PC-3 (cell line): ENCODE measurements at regions not wholly inside any gene's neighbourhood (a gene's known extent, or its start where the extent isn't known, plus 50 kb on each side); places are given as distances from the start of the nearest gene placed in this dataset.

Source experiments
- ATAC-seq: fragments of 200-7000 bp; cut with Tn5 transposase; 2 replicates; pipeline ENCODE4 v1.9.1; 2020; ENCODE audit warnings: mild to moderate bottlenecking, moderate library complexity
- BruUV-seq: library from RNA; stranded (reverse); fragments of 400-500 nt; replicated peaks from 2 replicates; lab custom pipeline; 2021; lab: Mats Ljungman, UMichigan
- CTCF ChIA-PET: fragments of 300-600 bp; sonication (Branson Sonifier 250); formaldehyde crosslinking; loops from one replicate; lab custom pipeline; 2022; ENCODE audit warnings: antibody characterized with exemption; lab: Charles Lee
- POLR2A ChIA-PET: fragments of 300-600 bp; sonication (Branson Sonifier 250); formaldehyde crosslinking; loops from one replicate; lab custom pipeline; 2022; ENCODE audit warnings: antibody characterized with exemption; ENCODE audit not compliant: unreplicated experiment; lab: Charles Lee
- DNase-seq: peaks from one replicate; pipeline ENCODE4 v3.0.0-alpha.2; 2015
- H2AFZ ChIP-seq: fragments of 300-600 bp; sonication (generic); 2 replicates; pipeline ENCODE4 v1.6.0; 2016; ENCODE audit warnings: antibody characterized with exemption, low read length
- H3F3A ChIP-seq: fragments of 300-600 bp; sonication (generic); one replicate; pipeline ENCODE4 v1.6.0; 2017; ENCODE audit warnings: antibody characterized with exemption, low read length, control low read depth, mild to moderate bottlenecking; ENCODE audit not compliant: unreplicated experiment
- H3K27ac ChIP-seq: fragments of 300-600 bp; sonication (generic); 2 replicates; pipeline ENCODE4 v1.5.1; 2016; ENCODE audit warnings: mild to moderate bottlenecking, low read length
- H3K27me3 ChIP-seq: fragments of 300-600 bp; sonication (generic); 2 replicates; pipeline ENCODE4 v1.6.1; 2016; ENCODE audit warnings: low read length, mixed read lengths
- H3K36me3 ChIP-seq: fragments of 300-600 bp; sonication (generic); 2 replicates; pipeline ENCODE4 v1.6.1; 2016; ENCODE audit warnings: low read depth, mixed run types, low read length, mixed read lengths
- H3K4me1 ChIP-seq: fragments of 300-600 bp; sonication (generic); 2 replicates; pipeline ENCODE4 v1.5.1; 2016; ENCODE audit warnings: low read length; ENCODE audit not compliant: insufficient read depth
- H3K4me2 ChIP-seq: fragments of 300-600 bp; sonication (generic); 2 replicates; pipeline ENCODE4 v1.6.0; 2016; ENCODE audit warnings: low read length
- H3K4me3 ChIP-seq: fragments of 300-600 bp; sonication (generic); 2 replicates; pipeline ENCODE4 v1.5.1; 2016; ENCODE audit warnings: mild to moderate bottlenecking, low read length, mixed read lengths
- H3K79me2 ChIP-seq: fragments of 300-600 bp; sonication (generic); 2 replicates; pipeline ENCODE4 v1.6.1; 2017; ENCODE audit warnings: low read length, mixed read lengths
- H3K9ac ChIP-seq: fragments of 300-600 bp; sonication (generic); 2 replicates; pipeline ENCODE4 v1.6.0; 2016; ENCODE audit warnings: mild to moderate bottlenecking, low read length
- H3K9me2 ChIP-seq: fragments of 300-600 bp; sonication (generic); replicated peaks from 2 replicates; pipeline ENCODE4 v1.6.1; 2016; ENCODE audit warnings: mixed run types, low read length, mixed read lengths
- H3K9me3 ChIP-seq: fragments of 300-600 bp; sonication (generic); 2 replicates; pipeline ENCODE4 v1.6.1; 2016; ENCODE audit warnings: low read length, mixed read lengths
- H4K20me1 ChIP-seq: fragments of 300-600 bp; sonication (generic); 2 replicates; pipeline ENCODE4 v1.6.1; 2016; ENCODE audit warnings: low read length, mixed read lengths
- EZH2 ChIP-seq: fragments of 300-600 bp; sonication (generic); IDR thresholded peaks from one replicate; pipeline ENCODE4 v1.6.1; 2017; ENCODE audit warnings: antibody characterized with exemption, mild to moderate bottlenecking, low read length; ENCODE audit not compliant: unreplicated experiment
- EZH2phosphoT487 ChIP-seq: fragments of 300-600 bp; sonication (generic); IDR thresholded peaks from 2 replicates; pipeline ENCODE4 v1.6.1; 2018; ENCODE audit warnings: mild to moderate bottlenecking, antibody characterized with exemption, low read length, borderline replicate concordance
- intact Hi-C: fragments of 100-400 bp; cut with micrococcal nuclease; formaldehyde crosslinking; loops from 2 replicates; pipeline ENCODE4 v1.9.0; 2023
- TF ChIP-seq, protein P1 (sequence below): fragments of 300-600 bp; sonication (generic); conservative IDR thresholded peaks from 2 replicates; pipeline ENCODE4 v1.5.1; 2017; ENCODE audit warnings: antibody characterized with exemption, low read depth, mild to moderate bottlenecking, low read length

DNA sequence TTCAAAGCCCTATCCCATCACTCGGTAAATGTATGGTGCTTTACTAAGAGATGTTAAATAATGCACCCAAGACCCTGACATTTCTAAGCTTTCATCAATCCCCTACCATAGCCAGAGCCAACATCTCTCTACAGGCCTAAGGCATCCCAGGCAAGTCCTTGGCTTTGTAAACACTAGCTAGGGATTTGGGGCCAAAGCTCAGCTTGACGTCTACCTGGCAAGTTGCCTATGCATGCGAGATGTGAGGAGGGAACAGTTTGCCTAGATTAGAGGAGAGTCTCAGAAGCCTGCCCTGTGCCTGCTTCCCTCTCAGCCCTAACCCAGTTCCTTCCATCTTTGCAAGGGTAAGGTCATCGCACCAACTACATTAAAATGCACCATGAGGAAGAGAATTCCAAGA, 221.5 kb upstream of the NCKAP5 start:
- no peak overlapping the region for H3K9ac ChIP-seq
- ATAC-seq (no peak), DNase-seq (no peak)
- no peaks in the 10 kb centered on the region for H3K4me1 ChIP-seq
- TF ChIP-seq, protein P1, sequence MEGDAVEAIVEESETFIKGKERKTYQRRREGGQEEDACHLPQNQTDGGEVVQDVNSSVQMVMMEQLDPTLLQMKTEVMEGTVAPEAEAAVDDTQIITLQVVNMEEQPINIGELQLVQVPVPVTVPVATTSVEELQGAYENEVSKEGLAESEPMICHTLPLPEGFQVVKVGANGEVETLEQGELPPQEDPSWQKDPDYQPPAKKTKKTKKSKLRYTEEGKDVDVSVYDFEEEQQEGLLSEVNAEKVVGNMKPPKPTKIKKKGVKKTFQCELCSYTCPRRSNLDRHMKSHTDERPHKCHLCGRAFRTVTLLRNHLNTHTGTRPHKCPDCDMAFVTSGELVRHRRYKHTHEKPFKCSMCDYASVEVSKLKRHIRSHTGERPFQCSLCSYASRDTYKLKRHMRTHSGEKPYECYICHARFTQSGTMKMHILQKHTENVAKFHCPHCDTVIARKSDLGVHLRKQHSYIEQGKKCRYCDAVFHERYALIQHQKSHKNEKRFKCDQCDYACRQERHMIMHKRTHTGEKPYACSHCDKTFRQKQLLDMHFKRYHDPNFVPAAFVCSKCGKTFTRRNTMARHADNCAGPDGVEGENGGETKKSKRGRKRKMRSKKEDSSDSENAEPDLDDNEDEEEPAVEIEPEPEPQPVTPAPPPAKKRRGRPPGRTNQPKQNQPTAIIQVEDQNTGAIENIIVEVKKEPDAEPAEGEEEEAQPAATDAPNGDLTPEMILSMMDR: no peak
- no peak for TF ChIP-seq EZH2phosphoT487
- no peaks in the 10 kb centered on the region for H3K79me2 ChIP-seq
- no peak overlapping the region for H3K4me3 ChIP-seq
- H4K20me1 ChIP-seq: no peaks in the 10 kb centered on the region
- H3F3A ChIP-seq: no peaks in the 10 kb centered on the region
- H3K9me3 ChIP-seq: no peaks in the 10 kb centered on the region
- CTCF ChIA-PET: no interaction called here
- H2AFZ ChIP-seq: no peak overlapping the region
- H3K27me3 ChIP-seq: no peaks in the 10 kb centered on the region
- no peaks in the 10 kb centered on the region for H3K36me3 ChIP-seq
- POLR2A ChIA-PET: interaction anchor here (0.6 kb wide), 1 partner anchor 141 kb away, joined by 3 read pairs; no protein-coding TSS in a partner anchor
- no peak overlapping the region for H3K4me2 ChIP-seq
- no peaks in the 10 kb centered on the region for H3K9me2 ChIP-seq
- BruUV-seq: no TSS peak
- intact Hi-C loops: no loop called here
- H3K27ac ChIP-seq: no peak overlapping the region

DNA sequence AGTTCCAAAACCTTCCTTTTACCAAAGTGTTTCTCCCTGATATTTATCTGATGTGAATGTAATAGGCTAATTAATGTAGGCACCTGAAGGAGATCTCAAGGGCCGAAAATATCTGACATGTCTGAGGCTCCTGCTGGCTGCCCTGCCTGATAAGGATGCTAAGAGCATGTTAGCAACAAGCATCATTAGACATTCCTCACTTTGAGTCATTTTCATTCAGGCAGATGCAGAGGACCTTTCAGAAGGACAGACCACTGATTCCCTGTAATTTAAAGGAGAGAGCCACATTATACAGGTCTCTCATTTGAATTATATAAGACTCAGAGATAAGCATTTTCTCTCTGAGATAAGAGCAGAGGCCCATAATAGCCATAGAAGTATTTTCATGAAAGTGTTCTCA, 222.4 kb upstream of the NCKAP5 start:
- no peak overlapping the region for H3K4me3 ChIP-seq
- CTCF ChIA-PET: no interaction called here
- H3K4me1 ChIP-seq: no peaks in the 10 kb centered on the region
- H3F3A ChIP-seq: no peaks in the 10 kb centered on the region
- H3K9ac ChIP-seq: no peak overlapping the region
- no peaks in the 10 kb centered on the region for H4K20me1 ChIP-seq
- no peaks in the 10 kb centered on the region for H3K9me2 ChIP-seq
- DNase-seq: no peak
- no peaks in the 10 kb centered on the region for H3K36me3 ChIP-seq
- no peak overlapping the region for H3K27ac ChIP-seq
- no peak for TF ChIP-seq EZH2phosphoT487
- TF ChIP-seq, protein P1: no peak
- TF ChIP-seq EZH2: no peak
- H3K4me2 ChIP-seq: no peak overlapping the region
- intact Hi-C loops: no loop called here
- H3K9me3 ChIP-seq: no peaks in the 10 kb centered on the region
- ATAC-seq: no peak
- no peak overlapping the region for H2AFZ ChIP-seq
- POLR2A ChIA-PET: no interaction called here
- H3K79me2 ChIP-seq: no peaks in the 10 kb centered on the region
- no TSS peak for BruUV-seq
- no peaks in the 10 kb centered on the region for H3K27me3 ChIP-seq

DNA sequence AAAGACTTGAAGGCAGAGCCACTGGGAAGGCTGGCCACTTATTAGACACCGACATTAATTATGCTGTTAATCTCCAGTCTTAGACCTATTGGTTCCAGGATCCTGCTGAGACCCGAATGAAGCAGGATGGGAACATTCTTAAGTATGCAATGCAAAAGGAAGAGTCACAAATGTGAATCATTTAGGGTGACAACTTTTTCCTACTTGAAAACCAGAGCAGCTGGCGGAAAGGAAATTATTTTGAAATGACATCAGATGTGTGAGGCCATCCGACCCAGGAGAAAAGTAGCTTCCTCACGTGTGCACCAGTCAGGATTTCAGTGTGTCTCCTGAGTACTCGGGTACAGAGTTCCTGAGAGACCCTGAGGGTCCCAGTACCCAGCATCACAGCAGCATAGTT, 222.9 kb upstream of the NCKAP5 start:
- Histone ChIP-seq H3K9ac (no peak overlapping the region), H3K4me3 (no peak overlapping the region), H3K79me2 (no peaks in the 10 kb centered on the region), H4K20me1 (no peaks in the 10 kb centered on the region), H3F3A (no peaks in the 10 kb centered on the region), H3K27me3 (no peaks in the 10 kb centered on the region), H3K9me3 (no peaks in the 10 kb centered on the region), H3K4me2 (no peak overlapping the region), H3K9me2 (no peaks in the 10 kb centered on the region), H3K4me1 (no peaks in the 10 kb centered on the region), H3K36me3 (no peaks in the 10 kb centered on the region), H3K27ac (no peak overlapping the region), H2AFZ (no peak overlapping the region)
- ChIA-PET POLR2A (no interaction called here), CTCF (no interaction called here)
- TF ChIP-seq EZH2phosphoT487 (no peak), EZH2 (no peak)
- TF ChIP-seq, protein P1: no peak
- no TSS peak for BruUV-seq
- no peak for ATAC-seq
- intact Hi-C loops: no loop called here
- no peak for DNase-seq
